ENCODE measurements at regions not wholly inside any gene's neighbourhood (a gene's known extent, or its start where the extent isn't known, plus 50 kb on each side); places are given as distances from the start of the nearest gene placed in this dataset.

DNA sequence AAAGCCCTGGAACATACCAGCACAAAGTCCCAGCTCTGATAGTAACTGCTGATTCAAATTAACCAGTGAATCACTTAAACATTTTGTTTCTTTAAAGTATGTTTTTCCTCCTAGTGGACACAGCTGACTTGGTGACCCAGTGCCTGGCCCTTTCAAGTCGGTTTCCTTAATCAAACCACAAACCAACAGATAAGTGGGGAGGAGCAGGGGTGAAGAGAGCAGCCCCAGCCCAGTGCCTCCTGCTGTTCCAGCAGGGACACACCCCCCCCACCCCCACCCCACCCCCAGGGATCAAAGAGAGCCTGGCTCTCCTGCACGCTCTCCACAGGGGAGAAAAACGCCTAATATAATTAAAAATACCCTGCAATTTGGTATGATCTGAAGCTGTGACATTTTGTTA is 55.4 kb upstream of the TBXT start:
- TF ChIP-seq, protein P1, sequence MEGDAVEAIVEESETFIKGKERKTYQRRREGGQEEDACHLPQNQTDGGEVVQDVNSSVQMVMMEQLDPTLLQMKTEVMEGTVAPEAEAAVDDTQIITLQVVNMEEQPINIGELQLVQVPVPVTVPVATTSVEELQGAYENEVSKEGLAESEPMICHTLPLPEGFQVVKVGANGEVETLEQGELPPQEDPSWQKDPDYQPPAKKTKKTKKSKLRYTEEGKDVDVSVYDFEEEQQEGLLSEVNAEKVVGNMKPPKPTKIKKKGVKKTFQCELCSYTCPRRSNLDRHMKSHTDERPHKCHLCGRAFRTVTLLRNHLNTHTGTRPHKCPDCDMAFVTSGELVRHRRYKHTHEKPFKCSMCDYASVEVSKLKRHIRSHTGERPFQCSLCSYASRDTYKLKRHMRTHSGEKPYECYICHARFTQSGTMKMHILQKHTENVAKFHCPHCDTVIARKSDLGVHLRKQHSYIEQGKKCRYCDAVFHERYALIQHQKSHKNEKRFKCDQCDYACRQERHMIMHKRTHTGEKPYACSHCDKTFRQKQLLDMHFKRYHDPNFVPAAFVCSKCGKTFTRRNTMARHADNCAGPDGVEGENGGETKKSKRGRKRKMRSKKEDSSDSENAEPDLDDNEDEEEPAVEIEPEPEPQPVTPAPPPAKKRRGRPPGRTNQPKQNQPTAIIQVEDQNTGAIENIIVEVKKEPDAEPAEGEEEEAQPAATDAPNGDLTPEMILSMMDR (IDR thresholded peaks at IDR 0.05; ENCODE audit: low read length), result no peak
- no peak for TF ChIP-seq EZH2phosphoT487 (IDR thresholded peaks at IDR 0.05; ENCODE audit: low read length)

Data from MM.1S (cell line).